SIG-M5 (cell line): ENCODE measurements at regions not wholly inside any gene's neighbourhood (a gene's known extent, or its start where the extent isn't known, plus 50 kb on each side); places are given as distances from the start of the nearest gene placed in this dataset.
"Not testable (repeated sequence)": the region's sequence is repeated elsewhere in the genome, so short reads cannot be mapped to it uniquely, and the experiment has no call there.

Experiments
- DNase-seq: peaks from one replicate; lab custom pipeline; 2025; lab: John Stamatoyannopoulos, UW

DNA sequence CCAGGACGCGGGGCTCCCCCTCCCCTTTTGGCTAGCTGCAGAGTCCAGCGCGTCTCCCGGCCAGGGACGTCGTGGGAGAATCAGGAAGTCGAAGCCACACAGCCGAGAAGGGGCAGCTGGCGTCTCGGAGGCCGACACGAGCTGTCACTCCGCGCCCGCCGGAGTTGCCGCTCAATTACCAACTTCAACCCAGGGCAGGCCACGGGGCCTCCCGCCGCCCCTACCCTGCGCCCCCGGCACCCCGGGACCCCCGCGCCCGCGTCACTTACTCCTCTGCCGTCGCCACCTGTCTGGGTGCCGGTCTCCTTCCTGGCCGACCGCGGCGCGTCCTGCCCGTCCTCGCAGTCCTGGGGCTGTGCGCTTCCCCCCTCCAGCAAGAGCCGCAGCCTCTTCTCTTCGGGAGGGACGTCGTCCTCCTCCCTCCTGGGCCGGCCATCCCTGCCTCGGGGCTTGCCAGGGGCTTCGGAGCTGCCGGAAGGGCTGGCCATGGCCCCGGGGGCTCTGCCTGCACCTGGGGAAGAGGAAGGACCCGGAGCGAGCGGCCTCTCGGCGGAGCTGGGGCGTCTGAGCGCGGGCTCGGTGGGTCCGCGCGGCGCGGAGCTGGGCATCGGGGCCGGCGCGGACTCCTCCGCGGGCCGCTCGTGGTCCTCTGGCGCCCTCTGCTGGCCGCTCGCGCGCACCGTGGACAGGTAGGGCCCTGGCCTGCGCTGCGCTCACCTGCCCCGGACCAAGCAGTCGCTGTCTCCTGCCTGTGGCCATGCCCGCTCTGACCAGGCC is 65.6 kb upstream of the CLEC6A start:
- not testable (repeated sequence) for DNase-seq

GRCh38 chr12:8396225-8397071 is 59.3 kb upstream of the CLEC6A start:
- not testable (repeated sequence) for DNase-seq

GRCh38 chr12:8397378-8397777 is 58.4 kb upstream of the CLEC6A start:
- not testable (repeated sequence) for DNase-seq

GRCh38 chr12:8399496-8400034 is 56.2 kb upstream of the CLEC6A start:
- not testable (repeated sequence) for DNase-seq

- not testable (repeated sequence) for DNase-seq
These were observed 51.9 kb upstream of the CLEC6A start for GRCh38 chr12:8403834-8404233.

DNA sequence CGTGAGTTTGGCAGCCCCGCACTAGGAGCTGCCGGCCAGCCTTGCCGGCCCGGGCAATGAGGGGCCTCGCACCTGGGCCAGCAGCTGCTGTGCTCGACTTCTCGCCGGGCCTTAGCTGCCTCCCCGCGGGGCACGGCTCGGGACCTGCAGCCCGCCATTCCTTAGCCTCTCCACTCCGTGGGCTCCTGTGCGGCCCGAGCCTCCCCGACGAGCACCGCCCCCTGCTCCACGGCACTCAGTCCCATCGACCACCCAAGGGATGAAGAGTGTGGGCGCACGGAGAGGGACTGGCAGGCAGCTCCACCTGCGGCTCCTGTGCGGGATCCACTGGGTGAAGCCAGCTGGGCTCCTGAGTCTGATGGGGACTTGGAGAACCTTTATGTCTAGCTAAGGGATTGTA is 51.4 kb upstream of the CLEC6A start:
- DNase-seq = not testable (repeated sequence)
